Right lobe of liver (tissue), 4 donors: ENCODE measurements at regions not wholly inside any gene's neighbourhood (a gene's known extent, or its start where the extent isn't known, plus 50 kb on each side); places are given as distances from the start of the nearest gene placed in this dataset.

Source experiments
- POLR2A ChIP-seq: fragments of 450-650 bp; IDR thresholded peaks from one replicate; pipeline ENCODE4 v1.6.1; 2017; ENCODE audit warnings: antibody characterized with exemption, mild to moderate bottlenecking
- TF ChIP-seq, protein P1 (sequence below), 4 donors: fragments of 200-600 bp in 3 of 4; fragments of 450-650 bp in 1 of 4; IDR thresholded peaks; one replicate each; pipeline versions ENCODE4 v1.5.1 to v1.8.0; 2016 to 2022; ENCODE audit warnings: antibody characterized with exemption in 4 of 4, mild to moderate bottlenecking in 2 of 4
- donor health status: DM: no; HTN: no; CAD: no.
- donor health status: DM: no; HTN: no; CAD: no.
- donor health status: DM: no; HTN: yes; CAD: no.

DNA sequence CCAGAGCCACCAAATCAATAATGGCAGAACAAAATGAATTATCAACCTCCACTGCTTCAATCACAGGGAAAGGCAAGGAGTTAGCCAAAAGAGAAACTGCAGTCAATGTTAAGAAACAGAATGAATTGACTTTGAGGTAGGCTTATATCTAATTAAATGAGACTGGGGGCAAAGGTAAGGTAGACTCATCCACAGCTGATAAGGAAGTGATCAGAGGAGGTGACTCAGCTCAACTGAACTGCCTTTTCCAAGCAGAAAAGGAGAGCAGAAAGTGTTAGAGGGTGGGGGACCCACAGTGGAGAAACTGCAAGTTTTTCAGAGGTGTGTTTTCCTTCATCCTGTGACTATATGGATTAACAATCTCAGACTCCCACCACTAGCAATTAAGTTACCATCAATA, 345.8 kb upstream of the PPARGC1A start:
- TF ChIP-seq, protein P1, sequence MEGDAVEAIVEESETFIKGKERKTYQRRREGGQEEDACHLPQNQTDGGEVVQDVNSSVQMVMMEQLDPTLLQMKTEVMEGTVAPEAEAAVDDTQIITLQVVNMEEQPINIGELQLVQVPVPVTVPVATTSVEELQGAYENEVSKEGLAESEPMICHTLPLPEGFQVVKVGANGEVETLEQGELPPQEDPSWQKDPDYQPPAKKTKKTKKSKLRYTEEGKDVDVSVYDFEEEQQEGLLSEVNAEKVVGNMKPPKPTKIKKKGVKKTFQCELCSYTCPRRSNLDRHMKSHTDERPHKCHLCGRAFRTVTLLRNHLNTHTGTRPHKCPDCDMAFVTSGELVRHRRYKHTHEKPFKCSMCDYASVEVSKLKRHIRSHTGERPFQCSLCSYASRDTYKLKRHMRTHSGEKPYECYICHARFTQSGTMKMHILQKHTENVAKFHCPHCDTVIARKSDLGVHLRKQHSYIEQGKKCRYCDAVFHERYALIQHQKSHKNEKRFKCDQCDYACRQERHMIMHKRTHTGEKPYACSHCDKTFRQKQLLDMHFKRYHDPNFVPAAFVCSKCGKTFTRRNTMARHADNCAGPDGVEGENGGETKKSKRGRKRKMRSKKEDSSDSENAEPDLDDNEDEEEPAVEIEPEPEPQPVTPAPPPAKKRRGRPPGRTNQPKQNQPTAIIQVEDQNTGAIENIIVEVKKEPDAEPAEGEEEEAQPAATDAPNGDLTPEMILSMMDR (IDR thresholded peaks at IDR 0.05) = no peak
- no peak for TF ChIP-seq POLR2A
